Mucosa of stomach (tissue), 1 donor: ENCODE measurements at regions not wholly inside any gene's neighbourhood (a gene's known extent, or its start where the extent isn't known, plus 50 kb on each side); places are given as distances from the start of the nearest gene placed in this dataset.

ENCODE experiments used
- H3K27me3 ChIP-seq: one replicate; pipeline ENCODE4 v1.7.0; 2013; ENCODE audit warnings: mild to moderate bottlenecking, low read length; ENCODE audit not compliant: control insufficient read depth, insufficient read depth
- H3K36me3 ChIP-seq: one replicate; pipeline ENCODE4 v1.7.0; 2013; ENCODE audit warnings: low read length; ENCODE audit not compliant: control insufficient read depth, insufficient read depth
- H3K4me1 ChIP-seq: one replicate; pipeline ENCODE4 v1.7.0; 2013; ENCODE audit warnings: mild to moderate bottlenecking, low read length; ENCODE audit not compliant: control insufficient read depth, insufficient read depth
- H3K4me3 ChIP-seq: one replicate; pipeline ENCODE4 v1.7.0; 2013; ENCODE audit warnings: low read length
- H3K9ac ChIP-seq: one replicate; pipeline ENCODE4 v1.7.0; 2013; ENCODE audit warnings: mild to moderate bottlenecking, low read length, moderate library complexity
- H3K9me3 ChIP-seq: one replicate; pipeline ENCODE4 v1.7.0; 2013; ENCODE audit warnings: mild to moderate bottlenecking, low read length, moderate library complexity; ENCODE audit not compliant: control insufficient read depth
- donor health status: Pancreatic carcinoma.

GRCh38 chr12:87870493-87871460 lies 158.4 kb downstream of the C12orf50 start:
- Histone ChIP-seq H3K4me1 (no peaks in the 10 kb centered on the region), H3K9ac (no peak overlapping the region), H3K36me3 (no peaks in the 10 kb centered on the region), H3K27me3 (no peaks in the 10 kb centered on the region), H3K4me3 (no peak overlapping the region), H3K9me3 (no peaks in the 10 kb centered on the region)

- Histone ChIP-seq H3K9me3 (no peaks in the 10 kb centered on the region), H3K9ac (no peak overlapping the region), H3K36me3 (no peaks in the 10 kb centered on the region), H3K27me3 (no peaks in the 10 kb centered on the region), H3K4me3 (no peak overlapping the region), H3K4me1 (no peaks in the 10 kb centered on the region)
Measured at GRCh38 chr12:87870061-87870460, 159.1 kb downstream of the C12orf50 start.

GRCh38 chr12:87866578-87867292 lies 162.5 kb downstream of the C12orf50 start:
- no peaks in the 10 kb centered on the region for H3K27me3 ChIP-seq
- H3K9me3 ChIP-seq, result no peaks in the 10 kb centered on the region
- no peak overlapping the region for H3K4me3 ChIP-seq
- no peak overlapping the region for H3K9ac ChIP-seq
- no peaks in the 10 kb centered on the region for H3K4me1 ChIP-seq
- no peaks in the 10 kb centered on the region for H3K36me3 ChIP-seq

- Histone ChIP-seq H3K4me1 (no peaks in the 10 kb centered on the region), H3K36me3 (no peaks in the 10 kb centered on the region), H3K9me3 (no peaks in the 10 kb centered on the region), H3K27me3 (no peaks in the 10 kb centered on the region), H3K4me3 (no peak overlapping the region), H3K9ac (no peak overlapping the region)
Measured at GRCh38 chr12:87861791-87862190, 167.4 kb downstream of the C12orf50 start.

GRCh38 chr12:87853448-87854003 lies 175.7 kb downstream of the C12orf50 start:
- Histone ChIP-seq H3K36me3 (no peaks in the 10 kb centered on the region), H3K9ac (no peak overlapping the region), H3K4me3 (no peak overlapping the region), H3K27me3 (no peaks in the 10 kb centered on the region), H3K4me1 (no peaks in the 10 kb centered on the region), H3K9me3 (no peaks in the 10 kb centered on the region)

GRCh38 chr12:87849074-87849473 lies 180.1 kb downstream of the C12orf50 start:
- H3K36me3 ChIP-seq, result no peaks in the 10 kb centered on the region
- H3K4me3 ChIP-seq, result no peak overlapping the region
- no peaks in the 10 kb centered on the region for H3K4me1 ChIP-seq
- H3K9me3 ChIP-seq, result no peaks in the 10 kb centered on the region
- no peak overlapping the region for H3K9ac ChIP-seq
- no peaks in the 10 kb centered on the region for H3K27me3 ChIP-seq

GRCh38 chr12:87848248-87848868 lies 180.8 kb downstream of the C12orf50 start:
- Histone ChIP-seq H3K9ac (no peak overlapping the region), H3K9me3 (no peaks in the 10 kb centered on the region), H3K27me3 (no peaks in the 10 kb centered on the region), H3K4me1 (no peaks in the 10 kb centered on the region), H3K36me3 (no peaks in the 10 kb centered on the region), H3K4me3 (no peak overlapping the region)

DNA sequence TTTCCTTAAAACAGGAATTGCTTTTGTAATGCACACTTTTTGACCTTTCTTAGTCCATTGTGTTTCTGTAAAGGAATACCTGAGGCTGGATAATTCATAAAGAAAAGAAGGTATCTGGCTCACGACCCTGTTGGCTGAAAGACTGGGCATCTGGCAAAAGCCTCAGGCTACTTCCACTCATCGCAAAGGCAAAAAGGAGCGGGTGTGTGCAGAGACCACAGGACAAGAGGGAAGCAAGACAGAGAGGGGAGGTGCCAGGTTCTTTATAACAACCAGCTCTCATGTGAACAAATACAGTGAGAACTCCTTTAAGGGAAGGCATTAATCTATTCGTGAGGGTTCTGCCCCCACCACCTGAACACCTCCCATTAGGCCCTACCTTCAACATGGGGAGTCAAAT lies 182.1 kb downstream of the C12orf50 start:
- Histone ChIP-seq H3K9ac (no peak overlapping the region), H3K4me1 (no peaks in the 10 kb centered on the region), H3K4me3 (no peak overlapping the region), H3K36me3 (no peaks in the 10 kb centered on the region), H3K9me3 (no peaks in the 10 kb centered on the region), H3K27me3 (no peaks in the 10 kb centered on the region)

DNA sequence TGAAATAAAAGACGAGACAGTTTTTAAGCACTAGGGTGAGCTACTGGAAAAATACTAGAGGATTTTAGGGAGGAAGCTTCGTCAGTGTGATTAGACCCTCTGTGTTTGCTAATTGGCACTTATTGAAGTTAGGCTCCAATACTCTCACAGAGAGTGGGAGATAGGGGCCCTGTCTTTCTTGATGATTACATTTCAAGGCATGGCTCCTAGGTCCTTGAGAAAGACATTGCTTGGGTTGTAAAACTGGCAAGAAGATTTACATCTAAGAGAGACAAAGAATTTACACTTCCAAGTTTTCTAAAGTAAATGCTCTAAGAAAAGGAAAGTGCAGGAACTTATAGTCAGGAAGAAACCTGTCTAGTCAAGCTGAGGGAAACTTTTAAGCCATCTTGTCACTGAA lies 183.2 kb downstream of the C12orf50 start:
- Histone ChIP-seq H3K4me1 (no peaks in the 10 kb centered on the region), H3K9ac (no peak overlapping the region), H3K9me3 (no peaks in the 10 kb centered on the region), H3K27me3 (no peaks in the 10 kb centered on the region), H3K36me3 (no peaks in the 10 kb centered on the region), H3K4me3 (no peak overlapping the region)

- H3K36me3 ChIP-seq, result no peaks in the 10 kb centered on the region
- H3K9ac ChIP-seq, result no peak overlapping the region
- H3K27me3 ChIP-seq, result no peaks in the 10 kb centered on the region
- H3K4me3 ChIP-seq, result no peak overlapping the region
- no peaks in the 10 kb centered on the region for H3K4me1 ChIP-seq
- H3K9me3 ChIP-seq, result no peaks in the 10 kb centered on the region
Measured at GRCh38 chr12:87841935-87842334, 187.3 kb downstream of the C12orf50 start.

GRCh38 chr12:87836190-87836589 lies 193.0 kb downstream of the C12orf50 start:
- Histone ChIP-seq H3K9me3 (no peaks in the 10 kb centered on the region), H3K4me3 (no peak overlapping the region), H3K9ac (no peak overlapping the region), H3K27me3 (no peaks in the 10 kb centered on the region), H3K4me1 (no peaks in the 10 kb centered on the region), H3K36me3 (no peaks in the 10 kb centered on the region)
